ENCODE measurements at regions not wholly inside any gene's neighbourhood (a gene's known extent, or its start where the extent isn't known, plus 50 kb on each side); places are given as distances from the start of the nearest gene placed in this dataset.

DNA sequence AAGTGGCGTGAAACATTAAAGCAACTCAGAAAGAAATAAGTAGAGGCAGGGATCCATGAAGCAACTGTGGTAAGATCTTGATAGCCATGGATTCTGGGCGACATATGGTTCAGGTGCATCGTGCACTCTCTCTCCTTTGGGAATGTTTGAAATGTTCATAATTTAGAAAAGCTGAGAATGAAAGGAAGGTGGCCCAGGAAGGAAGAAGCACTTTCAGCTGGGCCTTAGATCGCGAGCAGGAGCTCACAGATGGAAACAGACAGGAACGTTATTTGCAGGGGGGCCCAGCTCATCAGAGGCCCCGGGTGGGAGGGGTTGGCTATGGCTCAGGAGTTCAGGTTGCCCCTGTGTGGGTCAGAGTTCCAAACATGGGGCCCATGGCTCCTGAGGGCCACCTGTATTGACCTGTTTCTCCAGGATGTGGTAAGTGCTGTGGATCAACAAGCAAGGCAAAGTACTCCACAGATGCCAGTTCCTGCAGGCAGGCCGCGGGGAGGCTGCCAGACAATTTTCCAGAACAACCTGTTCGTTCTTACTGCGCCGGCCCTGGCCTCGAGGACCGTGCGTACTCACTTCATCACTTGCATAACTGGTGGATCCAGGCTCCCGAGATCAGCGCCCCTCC is 253.2 kb downstream of the TOMM20 start:
- FAIRE-seq = no peak

DNA sequence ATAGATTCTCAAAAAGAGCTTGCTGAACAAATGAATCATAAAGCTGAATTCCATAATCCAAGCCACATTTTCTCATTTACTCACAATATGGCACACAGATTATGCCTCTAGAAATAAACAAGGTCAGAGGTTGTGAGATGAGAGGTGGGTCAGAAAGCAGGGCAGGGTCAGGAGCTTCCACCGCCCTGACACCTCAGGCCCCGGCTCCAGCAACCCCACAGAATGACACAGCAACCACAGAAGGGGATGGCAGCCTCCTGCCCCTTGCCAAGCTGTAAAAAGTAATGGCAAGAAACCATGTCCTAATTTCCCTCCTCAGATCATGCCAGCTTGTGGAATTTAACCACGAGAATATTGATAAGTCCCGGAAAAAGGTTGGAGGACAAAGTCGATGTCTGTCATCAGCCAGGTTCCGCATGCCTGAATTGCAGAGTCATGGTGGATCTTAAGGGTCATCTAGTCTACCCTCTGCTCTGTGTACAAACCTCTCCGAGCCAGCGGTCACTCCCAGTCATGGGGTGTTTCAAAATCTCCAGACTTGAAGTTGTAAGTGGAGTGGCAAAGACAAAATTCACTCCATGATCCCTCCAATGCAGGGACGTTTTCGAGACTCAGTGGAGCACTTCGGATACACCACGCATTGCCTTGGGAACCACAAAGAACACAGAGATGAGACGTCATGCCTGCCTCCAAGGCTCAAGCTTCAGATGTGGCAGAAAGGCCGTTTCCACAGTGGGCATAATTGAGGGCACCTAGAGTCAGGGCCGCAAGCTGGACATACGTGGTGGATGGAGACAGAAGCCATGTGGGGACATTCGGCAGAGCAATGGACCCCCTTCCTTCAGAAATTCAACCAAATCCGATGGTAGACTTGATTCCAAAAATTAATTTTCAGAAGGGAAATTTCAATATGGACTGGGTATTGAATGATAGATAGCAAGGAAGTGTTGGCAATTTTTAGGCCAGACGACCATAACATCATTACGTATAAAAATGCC is 254.0 kb downstream of the TOMM20 start:
- FAIRE-seq = no peak

DNA sequence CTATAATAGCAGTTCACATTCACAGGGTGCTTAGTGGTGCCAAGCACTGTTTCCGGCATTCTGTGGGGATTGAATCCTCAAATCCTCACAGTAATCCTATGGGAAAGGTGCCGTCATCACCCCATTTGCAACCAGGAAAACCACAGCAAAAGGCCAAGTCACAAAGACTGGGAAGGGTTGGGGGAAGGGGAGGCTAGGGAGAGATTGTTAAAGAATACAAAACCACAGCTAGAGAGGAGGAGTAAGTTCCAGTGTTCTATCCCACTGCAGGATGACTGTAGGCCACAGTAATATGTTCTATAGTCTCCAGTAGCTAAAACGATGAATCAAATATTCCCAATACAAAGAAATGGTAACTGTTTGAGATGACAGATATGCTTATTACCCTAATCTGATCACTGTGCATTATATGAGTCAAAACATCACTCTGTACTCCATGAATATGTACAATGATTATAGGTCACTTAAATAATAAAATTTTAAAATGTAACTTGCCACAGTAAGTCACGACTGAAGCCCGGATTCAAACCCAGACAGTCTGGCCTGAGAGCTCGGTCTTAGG is 256.8 kb downstream of the TOMM20 start:
- FAIRE-seq = peak; percentile 20

DNA sequence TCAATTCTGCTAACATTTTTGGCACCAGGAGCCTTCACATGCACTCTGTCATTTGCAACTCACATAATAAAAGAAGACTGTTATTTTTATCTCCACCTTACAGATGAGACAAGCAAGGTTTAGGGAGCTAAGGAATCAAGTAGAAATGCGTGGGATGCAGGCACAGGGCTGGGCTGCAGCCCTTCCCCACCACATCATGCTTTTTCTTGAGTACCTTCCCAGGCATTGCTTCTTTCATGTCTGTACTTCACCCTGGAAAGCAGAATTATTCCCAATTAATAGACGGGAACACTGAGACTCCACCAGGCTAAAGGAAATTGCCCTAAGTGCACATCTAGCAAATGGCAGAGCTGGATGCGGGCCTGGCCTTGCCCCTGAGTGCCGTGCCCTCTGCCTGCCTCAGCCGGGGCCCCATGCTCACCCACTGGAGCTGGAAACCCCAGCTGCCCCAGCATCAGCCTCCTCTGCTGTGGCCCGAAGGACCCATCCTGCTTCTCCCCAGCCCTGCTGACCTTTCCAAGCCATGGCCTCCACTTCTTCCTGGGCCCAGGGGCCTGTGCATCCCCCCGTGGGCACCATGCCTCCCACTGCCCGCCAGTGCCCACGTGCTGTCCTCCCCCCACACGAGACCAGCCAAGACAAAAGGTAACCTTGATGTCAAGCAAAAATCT is 257.5 kb downstream of the TOMM20 start:
- FAIRE-seq = no peak

DNA sequence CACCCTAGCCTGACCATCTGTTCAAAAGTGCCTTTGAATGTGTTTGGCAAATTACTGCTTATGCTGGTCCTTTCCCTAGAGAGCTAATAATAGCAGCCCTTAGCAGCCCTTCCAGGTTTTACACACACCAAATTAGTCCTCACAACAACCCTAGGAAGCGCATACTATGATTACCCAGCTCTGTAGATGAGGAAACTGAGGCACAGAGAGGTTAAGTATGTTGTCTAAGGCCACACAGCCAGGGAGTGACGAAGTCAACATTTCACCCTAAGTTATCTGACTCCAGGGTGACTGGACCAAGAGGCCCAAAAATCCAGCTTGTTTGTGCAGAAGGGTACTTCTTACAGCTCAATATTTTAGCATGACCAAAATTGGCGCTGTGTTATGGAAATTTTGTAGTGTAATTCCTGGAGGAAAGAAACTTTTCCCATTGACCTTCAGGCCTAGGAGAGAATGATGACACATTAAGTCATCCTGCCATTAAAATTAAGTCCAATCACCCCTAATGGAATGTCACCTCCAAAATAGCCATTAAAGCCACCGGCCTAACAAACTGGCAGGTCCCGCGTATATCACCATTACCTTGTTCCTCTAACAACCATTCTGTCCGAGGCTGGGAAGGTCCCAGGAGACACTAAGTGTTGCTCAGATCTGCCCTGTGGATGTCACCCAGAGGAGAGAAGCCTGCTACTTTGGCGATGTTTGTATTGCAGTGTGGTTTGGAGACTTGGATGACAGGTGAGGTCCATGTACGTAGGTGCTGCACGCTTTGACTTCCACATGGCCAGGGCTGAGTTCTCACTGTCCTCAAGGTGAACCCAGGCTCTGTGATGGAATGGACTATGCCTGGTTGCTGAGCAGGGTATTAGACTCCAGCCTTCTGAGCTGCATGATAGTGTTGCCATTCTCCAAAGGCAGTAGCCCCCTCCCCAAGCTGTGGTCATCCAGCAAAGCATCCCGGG is 258.3 kb downstream of the TOMM20 start:
- FAIRE-seq = no peak

DNA sequence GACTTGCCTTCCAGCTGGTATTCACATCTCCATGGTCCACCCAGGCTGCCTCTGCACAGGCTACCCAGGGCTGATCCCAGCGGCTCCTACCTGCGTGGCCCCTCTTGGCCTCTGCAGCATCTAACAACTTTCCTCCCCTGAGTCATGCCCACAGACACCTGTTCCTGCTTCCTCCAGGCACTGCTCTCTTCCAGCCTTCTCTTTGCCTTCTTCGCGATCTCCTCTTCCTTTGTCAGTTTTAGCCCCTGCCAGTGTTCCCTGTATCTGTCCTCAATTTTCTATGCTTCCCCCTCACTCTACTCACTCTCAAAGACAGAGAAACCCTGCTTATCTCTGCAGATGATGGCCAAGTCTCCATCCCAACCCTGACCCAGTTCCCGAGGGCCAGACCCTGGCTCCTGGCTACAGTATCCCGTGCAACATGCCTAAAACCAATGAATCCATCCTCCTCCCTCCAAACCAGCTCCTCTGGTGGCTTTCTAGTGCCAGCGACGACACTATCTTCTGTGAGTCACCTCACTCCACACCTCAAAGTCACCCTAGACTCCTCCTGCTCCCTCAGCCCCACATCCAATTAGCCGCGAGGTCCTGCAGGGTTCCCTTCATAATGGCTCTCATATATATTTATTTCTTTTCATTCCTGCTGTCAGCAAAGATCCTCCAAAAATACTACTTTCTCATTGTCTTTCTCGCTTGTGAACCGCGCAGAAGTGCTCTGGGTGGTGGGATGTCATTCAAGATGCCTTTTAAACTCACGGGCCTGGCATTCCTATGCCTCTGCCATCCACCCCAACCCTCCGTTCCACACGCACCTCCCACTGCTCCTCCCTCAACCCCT is 259.2 kb downstream of the TOMM20 start:
- FAIRE-seq = no peak

DNA sequence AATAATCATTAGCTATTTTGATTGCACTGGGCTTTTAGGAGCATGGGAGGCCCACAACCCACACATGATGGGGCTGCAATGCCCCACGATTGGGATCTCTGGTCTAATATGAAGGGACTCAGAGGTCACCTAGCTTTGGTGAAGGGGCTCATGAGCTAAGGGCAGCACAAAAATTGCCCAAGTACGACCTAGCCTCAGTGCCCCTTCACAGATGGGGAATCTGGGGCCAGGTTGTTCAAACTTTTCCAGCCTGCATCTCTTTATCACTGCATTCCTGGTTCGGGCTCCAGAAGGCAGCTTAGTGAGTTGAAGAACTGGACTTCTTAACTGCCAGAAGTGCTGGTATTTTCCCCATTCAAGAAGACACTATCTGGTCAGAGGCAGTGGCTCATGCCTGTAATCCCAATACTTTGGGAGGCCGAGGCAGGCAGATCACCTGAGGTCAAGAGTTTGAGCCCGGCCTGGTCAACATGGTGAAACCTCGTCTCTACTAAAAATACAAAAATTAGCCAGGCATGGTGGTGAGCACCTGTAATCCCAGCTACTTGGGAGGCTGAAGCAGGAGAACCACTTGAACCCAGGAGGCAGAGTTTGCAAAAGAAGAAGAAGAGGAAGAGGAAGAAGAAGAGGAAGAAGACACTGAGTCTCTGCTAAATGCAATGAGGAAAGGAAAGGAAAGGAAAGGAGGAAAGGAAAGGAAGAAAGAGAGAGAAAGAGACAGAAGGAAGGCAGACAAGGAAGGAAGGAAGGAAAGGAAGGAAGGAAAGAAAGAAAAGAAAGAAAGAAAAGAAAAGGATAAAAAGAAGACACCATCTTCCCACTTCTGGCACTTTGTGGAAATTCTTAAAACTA is 258.5 kb upstream of the IRF2BP2 start:
- FAIRE-seq = no peak

DNA sequence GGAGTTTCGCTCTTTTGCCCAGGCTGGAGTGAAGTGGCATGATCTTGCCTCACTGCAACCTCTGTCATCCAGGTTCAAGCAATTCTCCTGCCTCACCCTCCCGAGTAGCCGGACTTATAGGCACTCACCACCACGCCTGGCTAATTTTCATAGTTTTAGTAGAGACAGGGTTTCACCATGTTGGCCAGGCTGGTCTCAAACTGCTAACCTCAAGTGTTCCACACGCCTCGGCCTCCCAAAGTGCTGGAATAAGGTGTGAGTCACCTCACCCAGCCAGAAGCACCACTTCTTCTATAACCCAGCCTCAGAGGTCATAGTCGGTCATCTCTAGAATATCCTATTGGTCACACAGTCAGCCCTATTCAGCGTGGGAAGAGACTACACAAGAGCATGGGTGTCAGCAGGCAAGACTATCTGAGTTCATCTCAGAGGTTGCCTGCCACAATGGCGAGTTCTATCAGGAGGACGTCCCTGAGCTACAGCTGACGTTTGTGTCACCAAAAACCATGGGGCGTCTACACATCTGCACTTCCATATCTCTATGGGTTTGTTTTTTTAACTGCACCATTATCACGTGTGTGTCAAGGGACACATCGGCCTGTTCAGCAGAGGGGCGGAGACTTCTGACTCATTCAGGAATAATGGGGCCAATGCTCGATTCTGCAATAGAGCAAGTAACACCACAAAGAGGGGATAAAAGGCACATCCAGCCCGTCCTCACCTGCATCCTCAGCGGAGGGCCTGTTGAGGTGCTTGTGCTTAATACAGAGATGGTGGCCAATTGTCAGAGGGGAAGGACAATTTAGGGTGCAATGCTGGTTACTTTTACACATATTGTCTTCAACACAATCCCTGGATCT is 256.3 kb upstream of the IRF2BP2 start:
- FAIRE-seq = no peak

DNA sequence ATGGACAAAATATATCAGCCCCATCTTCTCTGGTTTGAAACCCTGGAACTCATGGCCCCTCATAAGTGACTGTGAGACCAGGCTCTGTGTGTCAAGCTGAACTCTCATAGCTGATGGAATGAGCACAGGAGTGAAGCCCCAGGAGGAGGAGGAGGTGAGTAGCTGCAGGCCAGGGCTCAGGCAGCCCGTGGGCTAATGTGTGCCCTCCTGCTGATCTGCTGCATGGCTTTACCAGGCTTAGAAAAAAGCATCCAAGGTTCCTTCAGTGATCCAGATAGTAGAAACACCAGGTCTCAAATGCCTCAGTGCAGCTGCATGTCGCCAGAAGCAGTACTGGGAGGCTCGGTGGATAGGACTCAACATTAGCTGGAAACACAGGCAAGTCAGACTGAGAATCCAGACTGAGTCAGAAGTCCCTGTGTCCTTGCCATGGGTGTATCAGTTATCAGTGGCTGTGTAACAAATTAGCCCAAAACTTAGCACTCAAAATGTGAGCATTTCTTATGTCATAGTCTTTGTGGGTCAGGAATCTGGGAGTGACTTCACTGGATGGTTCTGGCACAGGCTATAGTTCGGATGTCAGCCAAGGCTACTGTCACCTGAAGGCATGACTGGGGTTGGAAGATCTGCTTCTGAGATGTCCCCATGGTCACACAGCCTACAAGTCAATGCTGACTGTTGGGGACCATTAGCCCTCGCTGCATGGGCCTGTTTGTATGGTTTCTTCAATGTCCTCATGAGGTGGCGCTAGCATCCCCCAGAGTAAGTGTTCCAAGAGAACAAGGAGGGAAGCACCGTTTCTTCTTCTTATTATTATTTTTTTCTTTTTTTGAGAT is 255.4 kb upstream of the IRF2BP2 start:
- FAIRE-seq = no peak

DNA sequence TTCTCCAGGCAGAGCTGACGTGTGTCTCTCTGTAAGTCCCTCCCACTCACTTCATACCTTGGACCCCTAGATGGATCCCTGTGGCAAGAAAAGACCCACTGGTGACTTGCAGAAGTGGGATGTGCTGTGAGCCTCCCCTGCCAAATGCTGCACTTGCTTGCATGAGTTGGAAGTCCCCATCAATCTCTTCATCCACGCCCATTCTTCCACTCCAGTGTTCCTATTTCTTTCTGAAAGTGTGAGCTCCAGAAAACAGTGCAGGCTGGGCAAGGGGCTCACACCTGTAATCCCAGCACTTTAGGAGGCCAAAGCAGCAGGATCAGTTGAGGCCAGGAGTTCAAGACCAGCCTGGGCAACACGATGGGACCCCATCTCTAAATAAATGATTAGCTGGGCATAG is 254.1 kb upstream of the IRF2BP2 start:
- FAIRE-seq = no peak

DNA sequence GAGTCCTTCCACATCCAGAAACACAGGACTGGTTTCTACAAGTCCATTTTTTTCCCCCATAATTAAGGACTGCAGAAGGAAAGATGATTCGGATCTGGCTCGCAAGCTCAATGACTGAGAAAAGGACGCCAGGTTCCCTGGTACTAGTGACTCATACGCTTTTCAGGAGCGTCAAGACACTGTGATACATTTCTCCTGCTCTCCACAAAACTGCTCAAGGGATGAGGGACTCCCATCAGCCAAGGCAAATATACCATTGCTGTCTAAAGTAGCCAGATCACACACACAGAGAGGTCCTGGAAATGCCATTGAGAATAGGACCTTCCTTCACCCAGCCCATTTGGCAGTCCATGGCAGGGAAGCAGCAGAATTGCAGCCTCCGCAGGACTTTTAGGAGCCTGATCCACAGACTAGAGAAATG is 253.6 kb upstream of the IRF2BP2 start:
- FAIRE-seq = no peak

DNA sequence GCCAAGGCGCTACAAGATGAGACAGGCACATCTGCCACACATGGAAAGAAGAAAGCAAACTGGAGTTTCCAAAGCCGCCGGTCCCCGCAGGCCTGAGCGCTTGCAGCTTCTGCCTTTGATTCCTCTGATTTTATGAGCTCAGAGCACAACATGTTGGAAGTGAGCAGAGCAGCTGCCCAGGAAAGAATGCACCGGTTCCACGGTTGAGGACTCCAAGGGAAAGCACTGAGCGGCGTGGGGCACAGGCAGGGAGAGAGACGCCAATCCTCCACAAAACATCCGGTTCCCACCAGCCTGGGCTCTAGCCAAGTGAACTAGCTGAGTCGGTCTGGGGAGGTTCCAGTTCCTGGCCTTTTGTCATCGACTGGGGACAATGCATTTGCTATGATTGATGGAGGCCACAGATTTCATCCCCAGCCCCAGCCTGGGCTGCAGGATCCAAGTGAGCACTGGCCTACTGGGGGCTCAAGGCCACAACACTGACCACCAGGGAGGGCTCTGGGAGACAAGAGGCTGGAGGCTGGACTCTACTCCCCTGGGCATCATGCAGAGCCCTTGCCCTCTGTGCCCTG is 253.1 kb upstream of the IRF2BP2 start:
- FAIRE-seq = no peak

DNA sequence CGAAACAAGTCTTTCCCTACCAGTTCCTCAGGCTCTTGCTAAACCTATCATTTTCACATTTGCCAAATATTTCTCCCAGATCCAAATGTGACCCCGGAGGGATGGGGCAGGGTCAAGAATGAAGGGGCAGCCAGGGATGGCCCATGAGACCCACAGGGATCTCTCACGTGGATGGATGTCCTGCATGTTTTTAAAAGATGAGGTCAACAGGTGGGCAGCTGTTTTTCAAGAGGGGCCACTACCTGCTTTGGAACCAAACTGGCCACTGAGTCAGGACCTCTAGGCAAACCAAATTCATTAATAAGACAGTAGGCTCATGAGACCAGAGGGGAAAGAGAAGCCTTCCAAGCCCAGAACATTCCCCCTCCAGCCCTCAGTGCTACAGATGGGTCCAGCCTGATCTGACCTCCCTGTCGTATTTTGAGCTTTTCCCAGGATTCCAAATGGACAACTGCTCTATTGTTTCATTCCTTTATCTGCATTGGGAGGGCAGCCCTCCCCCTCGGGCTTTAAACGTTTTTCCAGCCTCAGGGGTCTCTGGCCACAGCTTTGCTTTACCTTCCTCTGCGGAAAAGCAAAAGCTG is 252.5 kb upstream of the IRF2BP2 start:
- FAIRE-seq = no peak

DNA sequence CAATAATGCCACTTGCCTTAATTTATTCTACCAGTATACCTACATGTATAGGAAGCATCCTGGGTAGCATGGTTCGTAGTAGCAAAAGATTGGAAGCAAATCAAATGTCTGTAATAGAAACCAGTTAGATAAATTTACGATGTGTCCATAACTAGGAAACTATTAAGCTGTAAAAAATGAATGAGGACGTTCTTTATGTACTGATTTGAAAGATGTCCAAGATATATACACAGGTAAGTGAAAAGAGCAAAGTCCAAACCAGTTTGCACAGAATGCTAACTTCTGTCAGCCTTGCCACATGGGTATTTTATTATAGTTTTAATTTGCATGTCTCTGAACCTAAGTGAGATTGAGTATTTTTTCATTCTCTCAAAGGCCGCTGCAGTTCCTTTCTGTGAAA is 251.8 kb upstream of the IRF2BP2 start:
- FAIRE-seq = no peak

DNA sequence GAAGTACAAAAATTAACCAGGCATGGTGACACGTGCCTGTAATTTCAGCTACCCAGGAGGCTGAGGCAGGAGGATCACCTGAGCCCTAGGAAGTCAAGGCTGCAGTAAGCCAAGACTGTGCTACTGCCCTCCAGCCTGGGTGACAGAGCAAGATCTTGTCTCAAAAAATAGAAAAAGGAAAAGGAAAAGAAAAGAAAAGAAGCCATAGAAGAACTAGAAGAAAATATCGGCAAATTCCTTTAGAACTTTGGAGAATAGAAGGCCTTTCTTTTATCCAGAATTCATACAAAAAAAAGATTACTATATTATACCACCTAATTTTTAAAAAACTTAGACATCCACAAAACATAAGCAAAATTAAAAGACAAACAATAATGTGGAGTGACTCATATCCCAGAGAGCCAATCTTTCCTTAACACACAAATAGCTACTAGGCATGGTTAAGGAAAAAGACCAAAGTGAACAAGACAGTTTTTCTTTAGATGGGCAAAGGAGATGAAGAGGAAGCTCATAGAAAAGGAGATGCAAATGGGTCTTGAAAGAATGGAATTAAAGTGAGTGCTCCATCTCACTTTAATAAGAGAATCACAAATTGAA is 251.1 kb upstream of the IRF2BP2 start:
- FAIRE-seq = peak; percentile 15

DNA sequence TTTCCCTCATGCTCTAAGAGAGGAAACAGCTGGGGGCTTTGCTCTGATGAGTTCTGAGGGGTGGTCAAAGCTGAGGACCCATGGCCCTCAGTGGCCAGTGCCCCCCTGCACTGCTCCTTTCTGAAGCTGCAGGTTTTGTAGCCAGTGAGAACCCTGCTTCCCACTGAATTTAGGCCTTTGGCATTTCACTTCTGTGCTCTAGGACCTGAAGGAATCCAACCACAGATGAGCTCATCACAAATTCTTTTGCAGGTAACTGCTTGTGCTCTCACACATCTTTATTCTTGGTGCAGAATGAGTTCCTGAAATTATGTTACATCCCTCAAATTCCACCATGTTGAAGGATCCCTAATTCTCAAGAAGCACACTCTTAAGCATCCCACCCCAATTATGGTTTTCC is 248.7 kb upstream of the IRF2BP2 start:
- FAIRE-seq = no peak

DNA sequence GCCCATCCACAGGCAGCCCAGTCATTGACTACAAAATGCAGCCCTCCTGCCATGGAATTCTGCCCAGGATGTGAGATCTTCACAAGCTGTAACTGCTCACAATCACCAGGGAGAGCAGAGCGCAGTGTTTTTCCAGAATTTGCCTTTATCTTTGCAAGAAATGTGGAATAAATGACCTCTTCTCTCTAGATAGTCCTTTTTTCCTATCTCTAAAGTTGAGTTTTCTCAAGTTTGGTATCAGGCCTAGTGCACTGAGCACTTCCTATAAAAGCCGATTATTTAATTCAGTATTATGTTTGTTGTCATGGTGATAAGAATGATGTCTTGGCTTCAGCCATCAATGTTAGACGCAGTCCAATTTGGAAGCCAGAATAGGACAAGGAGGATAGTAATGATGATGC is 246.9 kb upstream of the IRF2BP2 start:
- FAIRE-seq = no peak

All from TTC549 (cell line).